ENCODE measurements at regions not wholly inside any gene's neighbourhood (a gene's known extent, or its start where the extent isn't known, plus 50 kb on each side); places are given as distances from the start of the nearest gene placed in this dataset.

DNA sequence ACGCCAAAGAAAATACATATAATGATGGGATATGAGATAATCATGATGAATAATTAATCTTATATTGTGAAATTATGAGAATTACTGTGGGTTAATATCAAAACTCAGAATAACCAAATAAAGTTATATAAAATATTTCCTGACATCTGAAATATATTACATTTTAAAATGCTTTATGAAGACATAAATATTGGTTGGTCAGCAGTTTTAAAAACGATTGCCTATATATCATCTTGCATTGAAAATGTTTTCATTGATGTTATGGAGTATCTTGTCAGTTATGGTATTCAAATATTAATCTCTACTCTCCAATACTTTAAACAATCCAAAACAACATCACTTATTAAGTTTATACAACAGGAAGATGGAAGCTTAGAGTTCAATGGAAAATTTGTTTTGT, 228.1 kb upstream of the FERD3L start:
- Histone ChIP-seq H3K4me3 (replicated peaks; ENCODE audit: low read depth, low read length) (no peak overlapping the region), H3K27me3 (replicated peaks; ENCODE audit: control insufficient read depth, insufficient read depth, low read length) (no peaks in the 10 kb centered on the region), H3K36me3 (ENCODE audit: control insufficient read depth, insufficient read depth, low read length) (no peaks in the 10 kb centered on the region)
- TF ChIP-seq, protein P1, sequence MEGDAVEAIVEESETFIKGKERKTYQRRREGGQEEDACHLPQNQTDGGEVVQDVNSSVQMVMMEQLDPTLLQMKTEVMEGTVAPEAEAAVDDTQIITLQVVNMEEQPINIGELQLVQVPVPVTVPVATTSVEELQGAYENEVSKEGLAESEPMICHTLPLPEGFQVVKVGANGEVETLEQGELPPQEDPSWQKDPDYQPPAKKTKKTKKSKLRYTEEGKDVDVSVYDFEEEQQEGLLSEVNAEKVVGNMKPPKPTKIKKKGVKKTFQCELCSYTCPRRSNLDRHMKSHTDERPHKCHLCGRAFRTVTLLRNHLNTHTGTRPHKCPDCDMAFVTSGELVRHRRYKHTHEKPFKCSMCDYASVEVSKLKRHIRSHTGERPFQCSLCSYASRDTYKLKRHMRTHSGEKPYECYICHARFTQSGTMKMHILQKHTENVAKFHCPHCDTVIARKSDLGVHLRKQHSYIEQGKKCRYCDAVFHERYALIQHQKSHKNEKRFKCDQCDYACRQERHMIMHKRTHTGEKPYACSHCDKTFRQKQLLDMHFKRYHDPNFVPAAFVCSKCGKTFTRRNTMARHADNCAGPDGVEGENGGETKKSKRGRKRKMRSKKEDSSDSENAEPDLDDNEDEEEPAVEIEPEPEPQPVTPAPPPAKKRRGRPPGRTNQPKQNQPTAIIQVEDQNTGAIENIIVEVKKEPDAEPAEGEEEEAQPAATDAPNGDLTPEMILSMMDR (IDR thresholded peaks at IDR 0.05; ENCODE audit: insufficient read depth, low read length, poor library complexity, severe bottlenecking), result no peak
- DNase-seq (ENCODE audit: extremely low read depth, insufficient read length), result no peak

DNA sequence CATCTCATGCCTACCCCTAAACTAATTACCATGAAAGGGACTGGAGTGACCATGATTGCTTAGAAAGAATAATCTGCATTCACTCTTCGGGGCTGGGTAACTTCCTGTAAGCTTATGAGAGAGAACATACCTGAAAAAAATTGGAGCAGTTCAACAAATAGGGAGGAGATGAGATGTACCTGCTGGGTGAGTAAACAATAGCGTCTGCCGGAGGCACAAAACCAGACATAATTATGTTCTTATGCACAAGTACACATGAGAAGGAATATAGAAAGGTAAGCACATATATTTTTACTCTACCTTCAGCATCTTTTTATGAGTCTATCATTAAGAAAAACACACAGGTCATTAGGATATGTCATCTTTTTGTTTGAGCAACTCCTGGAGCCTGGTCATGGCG, 224.6 kb upstream of the FERD3L start:
- Histone ChIP-seq H3K27me3 (replicated peaks; ENCODE audit: control insufficient read depth, insufficient read depth, low read length) (no peaks in the 10 kb centered on the region), H3K36me3 (ENCODE audit: control insufficient read depth, insufficient read depth, low read length) (no peaks in the 10 kb centered on the region), H3K4me3 (replicated peaks; ENCODE audit: low read depth, low read length) (no peak overlapping the region)
- DNase-seq (ENCODE audit: extremely low read depth, insufficient read length), result no peak
- TF ChIP-seq, protein P1 (IDR thresholded peaks at IDR 0.05; ENCODE audit: insufficient read depth, low read length, poor library complexity, severe bottlenecking), result no peak

DNA sequence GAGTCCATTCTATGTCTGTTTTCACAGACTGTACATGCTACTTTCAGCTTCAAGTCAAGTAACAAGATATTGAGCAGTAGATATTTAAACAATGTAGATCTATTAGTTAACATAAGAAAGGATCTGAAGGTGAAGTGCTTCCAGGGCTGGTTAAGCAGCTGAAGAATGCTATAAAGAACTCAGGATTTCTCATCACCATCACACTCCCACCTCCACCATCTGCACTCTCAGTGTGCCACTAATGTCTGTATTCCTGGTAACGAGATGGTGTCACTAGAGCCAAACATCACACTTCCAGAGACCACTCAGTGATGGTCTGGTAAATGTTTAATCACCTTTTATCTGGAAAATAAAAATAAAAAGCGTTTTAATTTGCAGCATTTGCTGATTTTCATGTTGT, 224.0 kb upstream of the FERD3L start:
- Histone ChIP-seq H3K4me3 (replicated peaks; ENCODE audit: low read depth, low read length) (no peak overlapping the region), H3K27me3 (replicated peaks; ENCODE audit: control insufficient read depth, insufficient read depth, low read length) (no peaks in the 10 kb centered on the region), H3K36me3 (ENCODE audit: control insufficient read depth, insufficient read depth, low read length) (no peaks in the 10 kb centered on the region)
- DNase-seq (ENCODE audit: extremely low read depth, insufficient read length), result no peak
- TF ChIP-seq, protein P1 (IDR thresholded peaks at IDR 0.05; ENCODE audit: insufficient read depth, low read length, poor library complexity, severe bottlenecking), result no peak

DNA sequence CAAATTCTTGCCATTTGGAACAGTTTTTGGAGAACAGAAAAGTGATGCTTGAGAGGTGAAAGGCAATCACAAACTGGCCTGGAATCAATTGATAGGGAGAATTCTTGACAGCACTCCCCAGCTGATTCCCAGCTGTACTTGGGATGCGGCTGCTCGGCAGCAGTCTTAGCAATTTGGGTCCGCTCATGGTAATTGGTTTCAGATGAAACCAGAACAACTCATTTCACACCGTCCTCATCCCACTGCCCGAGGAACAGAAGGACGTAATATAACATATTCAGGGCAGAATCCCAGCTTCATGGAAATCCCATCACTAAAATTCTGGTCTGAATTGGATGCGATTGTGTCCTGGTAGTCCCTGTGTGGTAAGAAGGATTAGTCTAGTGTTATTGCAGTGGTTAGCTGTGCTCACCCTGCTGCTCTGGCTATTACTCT, 223.3 kb upstream of the FERD3L start:
- H3K4me3 ChIP-seq (replicated peaks; ENCODE audit: low read depth, low read length), result no peak overlapping the region
- no peaks in the 10 kb centered on the region for H3K27me3 ChIP-seq (replicated peaks; ENCODE audit: control insufficient read depth, insufficient read depth, low read length)
- no peak for DNase-seq (ENCODE audit: extremely low read depth, insufficient read length)
- TF ChIP-seq, protein P1 (IDR thresholded peaks at IDR 0.05; ENCODE audit: insufficient read depth, low read length, poor library complexity, severe bottlenecking), result no peak
- H3K36me3 ChIP-seq (ENCODE audit: control insufficient read depth, insufficient read depth, low read length), result no peaks in the 10 kb centered on the region

DNA sequence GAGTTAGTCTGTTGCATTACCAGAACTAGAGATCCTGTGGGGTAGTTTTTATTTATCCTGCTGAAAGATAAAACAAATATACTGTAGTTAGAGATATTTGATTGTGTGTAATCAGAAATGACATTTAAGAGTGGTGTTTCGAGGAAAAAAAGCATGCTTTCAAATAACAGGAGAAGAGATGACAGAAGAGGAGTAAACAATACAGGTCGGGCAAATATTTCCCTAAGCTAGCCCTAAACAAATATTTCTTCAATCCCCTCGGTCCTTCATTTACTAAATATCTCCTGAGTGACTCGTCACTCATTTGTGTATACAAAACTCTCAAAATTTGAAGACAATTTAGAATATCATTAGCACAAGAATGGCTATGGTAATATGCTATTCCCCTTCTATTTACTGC, 219.7 kb upstream of the FERD3L start:
- no peaks in the 10 kb centered on the region for H3K27me3 ChIP-seq (replicated peaks; ENCODE audit: control insufficient read depth, insufficient read depth, low read length)
- TF ChIP-seq, protein P1 (IDR thresholded peaks at IDR 0.05; ENCODE audit: insufficient read depth, low read length, poor library complexity, severe bottlenecking), result no peak
- H3K4me3 ChIP-seq (replicated peaks; ENCODE audit: low read depth, low read length), result no peak overlapping the region
- H3K36me3 ChIP-seq (ENCODE audit: control insufficient read depth, insufficient read depth, low read length), result no peaks in the 10 kb centered on the region
- no peak for DNase-seq (ENCODE audit: extremely low read depth, insufficient read length)

DNA sequence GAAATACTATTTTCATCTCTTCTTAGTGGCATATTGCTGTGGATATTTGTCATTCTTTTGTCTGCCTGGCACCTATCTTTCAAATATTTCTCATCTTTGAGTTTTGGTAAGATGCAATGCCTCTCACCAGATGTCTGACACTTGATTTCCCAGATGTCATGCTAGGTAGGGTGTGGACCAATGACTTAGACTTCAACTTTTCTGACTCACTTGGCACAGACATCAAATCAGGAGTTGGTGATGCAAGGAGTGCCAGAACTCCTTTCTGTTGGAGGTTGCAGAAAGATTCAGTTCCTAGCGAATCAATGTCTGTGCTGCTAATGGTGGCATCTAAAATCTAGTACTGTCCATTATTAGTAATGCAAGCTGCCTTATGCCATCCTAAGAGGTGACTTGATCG, 216.9 kb upstream of the FERD3L start:
- Histone ChIP-seq H3K27me3 (replicated peaks; ENCODE audit: control insufficient read depth, insufficient read depth, low read length) (no peaks in the 10 kb centered on the region), H3K4me3 (replicated peaks; ENCODE audit: low read depth, low read length) (no peak overlapping the region), H3K36me3 (ENCODE audit: control insufficient read depth, insufficient read depth, low read length) (no peaks in the 10 kb centered on the region)
- DNase-seq (ENCODE audit: extremely low read depth, insufficient read length), result no peak
- TF ChIP-seq, protein P1 (IDR thresholded peaks at IDR 0.05; ENCODE audit: insufficient read depth, low read length, poor library complexity, severe bottlenecking), result no peak

Measured in GM06990 (cell line).